LHCN-M2 (cell line): ENCODE measurements at regions not wholly inside any gene's neighbourhood (a gene's known extent, or its start where the extent isn't known, plus 50 kb on each side); places are given as distances from the start of the nearest gene placed in this dataset.

Experiments
- DNase-seq: peaks from one replicate; pipeline ENCODE4 v3.0.0-alpha.2; 2012; ENCODE audit warnings: low read depth

DNA sequence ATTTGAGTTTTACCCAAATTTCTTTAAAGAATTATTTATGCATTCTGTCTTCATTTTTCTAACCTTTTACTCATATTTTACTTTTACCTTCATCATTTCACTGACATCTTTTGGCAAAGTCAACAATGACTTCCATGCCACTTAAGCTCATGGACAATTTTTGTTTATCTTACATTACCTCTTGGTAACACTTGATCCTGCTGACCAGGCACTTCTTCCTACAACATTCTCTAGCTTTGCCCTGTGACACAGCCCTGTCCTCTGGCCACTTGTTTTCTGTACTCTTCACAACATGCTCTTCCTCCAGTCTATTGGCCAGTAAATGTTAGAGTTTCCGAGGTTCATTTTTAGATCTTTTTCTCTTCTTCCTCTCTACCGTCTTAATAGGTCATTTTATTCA is 377.2 kb downstream of the SUCLA2 start:
- DNase-seq: no peak

DNA sequence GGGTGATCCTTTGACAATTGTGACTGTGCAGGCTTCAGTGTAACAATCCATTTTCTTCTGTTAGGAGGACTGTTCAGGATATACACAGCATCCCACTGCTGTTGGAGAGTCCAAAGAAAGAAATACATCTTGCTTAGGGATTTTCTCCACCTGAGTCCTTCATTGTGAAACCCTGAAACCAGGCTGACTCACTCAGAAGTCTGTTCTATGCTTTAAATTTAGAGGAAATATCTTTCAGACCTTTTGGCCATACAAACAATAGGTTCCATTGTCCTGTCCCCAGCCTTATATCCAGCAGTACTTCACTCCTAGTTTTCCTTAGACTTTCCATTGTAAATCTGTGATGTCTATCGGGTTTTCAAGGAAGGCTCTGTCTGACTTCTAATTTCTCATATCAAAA is 379.1 kb downstream of the SUCLA2 start:
- DNase-seq: peak; percentile 47

DNA sequence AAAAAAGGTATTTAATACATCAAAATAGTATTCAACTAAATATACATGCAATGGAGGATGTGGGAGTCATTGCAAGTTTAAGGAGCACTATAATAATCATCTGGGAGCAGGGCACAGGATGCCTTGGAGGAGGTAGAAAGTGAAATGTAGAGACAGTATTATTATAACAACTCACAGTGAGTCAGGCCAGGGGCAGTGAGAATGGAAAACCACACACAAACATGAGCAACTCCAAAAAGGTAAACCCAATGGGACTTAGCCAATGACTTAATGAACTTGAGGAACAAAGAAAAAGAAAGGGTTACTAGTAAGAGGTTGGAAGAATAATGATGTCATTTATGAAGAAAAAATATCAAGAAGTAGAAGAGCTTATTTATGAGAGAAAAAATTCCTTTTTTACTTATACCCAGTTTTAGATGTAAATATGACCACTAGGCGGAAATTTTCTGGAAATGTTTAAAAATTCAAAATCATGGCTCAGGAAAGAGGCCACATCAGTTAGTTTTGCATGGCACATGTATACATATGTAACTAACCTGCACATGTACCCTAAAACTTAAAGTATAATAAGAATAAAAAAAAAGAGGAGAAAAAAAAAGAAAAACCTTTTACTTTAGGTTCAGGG is 389.3 kb downstream of the SUCLA2 start:
- DNase-seq: peak; percentile 70

GRCh38 chr13:47610687-47611086 is 390.4 kb downstream of the SUCLA2 start:
- no peak for DNase-seq

DNA sequence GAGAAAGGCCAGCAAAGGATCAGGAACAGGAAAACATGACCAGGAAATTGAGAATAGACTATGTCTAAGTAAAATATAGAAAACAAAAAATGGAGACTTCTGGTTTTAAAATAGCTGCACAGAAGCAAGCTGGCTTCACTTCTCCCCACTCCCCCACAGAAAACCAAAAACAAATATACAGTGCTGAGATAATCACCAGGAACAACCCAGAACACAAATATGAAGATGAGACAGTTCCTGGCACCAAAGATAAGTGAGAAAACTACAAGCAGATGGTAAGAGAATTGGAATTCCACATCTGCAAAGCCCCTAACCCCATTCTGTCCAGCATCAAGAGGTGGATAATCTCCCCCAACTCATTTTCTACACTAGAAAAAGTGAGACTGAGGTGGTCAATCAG is 397.7 kb downstream of the SUCLA2 start:
- no peak for DNase-seq

DNA sequence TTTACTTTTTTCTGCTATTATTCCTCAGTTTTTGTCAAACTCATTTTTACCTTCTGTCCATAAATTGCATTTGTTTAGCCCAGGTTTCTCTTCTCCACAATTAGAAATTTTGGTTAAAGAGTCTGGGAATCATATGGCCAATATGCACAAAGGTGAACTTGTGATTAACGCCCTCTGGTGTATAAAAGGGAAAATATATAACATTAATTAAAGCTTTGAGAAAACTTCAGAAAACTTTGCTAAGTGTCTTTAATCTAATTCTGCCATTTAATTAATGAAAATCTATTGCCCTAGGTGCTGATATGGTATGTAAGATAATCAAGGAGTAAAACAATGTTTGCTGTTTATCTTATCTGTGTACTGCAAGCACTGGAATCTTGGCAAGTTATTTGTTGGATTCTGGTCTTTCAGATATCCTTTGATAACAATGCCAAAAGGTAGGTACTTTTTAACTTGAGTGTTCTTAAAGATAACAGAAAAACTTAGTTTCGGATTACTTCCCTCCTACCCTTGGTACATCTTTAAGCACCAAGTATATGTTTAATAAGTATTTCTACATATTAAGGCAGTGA is 402.6 kb downstream of the SUCLA2 start:
- no peak for DNase-seq

DNA sequence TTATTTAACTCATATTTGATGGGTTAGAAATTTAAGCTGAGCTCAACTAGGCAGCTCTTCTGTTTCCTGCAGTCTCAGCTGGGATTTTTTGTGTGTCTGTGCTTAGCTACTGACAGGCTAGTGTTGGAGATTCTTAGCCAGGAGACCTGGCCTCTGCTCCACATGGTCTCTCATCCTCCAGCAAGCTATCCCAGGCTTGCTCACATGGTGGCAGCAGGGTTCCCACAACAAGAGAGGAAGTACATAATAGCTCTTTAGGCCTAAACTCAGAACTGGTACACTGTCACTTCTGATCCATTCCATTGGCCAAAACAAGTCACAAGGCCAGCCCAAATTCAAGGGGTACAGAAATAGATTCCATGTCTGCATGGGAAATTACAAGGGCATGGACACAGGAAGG is 406.2 kb downstream of the SUCLA2 start:
- peak; percentile 30 for DNase-seq

GRCh38 chr13:47592256-47592655 is 408.8 kb downstream of the SUCLA2 start:
- no peak for DNase-seq

- DNase-seq: no peak
Observed at GRCh38 chr13:47588676-47589075, 412.4 kb downstream of the SUCLA2 start.

GRCh38 chr13:47572375-47572774 is 428.7 kb downstream of the SUCLA2 start:
- DNase-seq: no peak

DNA sequence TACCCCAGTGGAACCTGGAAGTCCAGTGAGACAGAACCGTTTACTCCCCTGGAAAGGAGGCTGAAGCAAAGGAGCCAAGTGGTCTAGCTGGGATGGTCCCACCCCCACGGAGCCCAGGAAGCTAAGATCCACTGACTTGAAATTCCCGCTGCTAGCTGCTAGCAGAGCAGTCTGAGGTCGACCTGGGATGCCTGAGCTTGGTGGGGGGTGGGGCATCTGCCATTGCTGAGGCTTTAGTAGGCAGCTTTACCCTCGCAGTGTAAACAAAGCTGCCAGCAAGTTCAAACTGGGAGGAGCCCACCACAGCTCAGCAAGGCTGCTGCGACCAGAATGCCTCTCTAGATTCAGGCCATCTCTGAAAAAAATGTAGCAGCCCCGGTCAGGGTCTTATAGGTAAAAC is 437.0 kb downstream of the SUCLA2 start:
- no peak for DNase-seq

GRCh38 chr13:47556703-47557102 is 444.4 kb downstream of the SUCLA2 start:
- DNase-seq: no peak

DNA sequence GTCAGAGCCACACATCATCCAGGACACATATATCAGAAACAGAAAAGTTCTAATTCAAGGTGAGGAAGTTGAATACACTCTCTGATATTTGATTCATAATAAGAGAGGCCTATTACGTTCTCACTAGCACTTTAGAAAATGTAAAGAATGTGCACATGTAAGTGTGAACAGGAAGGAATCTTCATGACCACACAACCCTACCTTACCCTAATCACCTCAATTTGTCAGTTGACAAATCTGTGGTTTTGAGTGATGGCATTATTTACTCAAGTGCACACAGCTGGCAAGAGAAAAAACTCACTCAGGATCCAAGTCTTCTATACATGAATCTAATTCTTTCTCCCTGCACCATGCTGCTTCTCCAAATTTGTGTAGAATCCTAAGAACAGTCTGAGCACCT is 445.8 kb downstream of the SUCLA2 start:
- DNase-seq: peak; percentile 6

DNA sequence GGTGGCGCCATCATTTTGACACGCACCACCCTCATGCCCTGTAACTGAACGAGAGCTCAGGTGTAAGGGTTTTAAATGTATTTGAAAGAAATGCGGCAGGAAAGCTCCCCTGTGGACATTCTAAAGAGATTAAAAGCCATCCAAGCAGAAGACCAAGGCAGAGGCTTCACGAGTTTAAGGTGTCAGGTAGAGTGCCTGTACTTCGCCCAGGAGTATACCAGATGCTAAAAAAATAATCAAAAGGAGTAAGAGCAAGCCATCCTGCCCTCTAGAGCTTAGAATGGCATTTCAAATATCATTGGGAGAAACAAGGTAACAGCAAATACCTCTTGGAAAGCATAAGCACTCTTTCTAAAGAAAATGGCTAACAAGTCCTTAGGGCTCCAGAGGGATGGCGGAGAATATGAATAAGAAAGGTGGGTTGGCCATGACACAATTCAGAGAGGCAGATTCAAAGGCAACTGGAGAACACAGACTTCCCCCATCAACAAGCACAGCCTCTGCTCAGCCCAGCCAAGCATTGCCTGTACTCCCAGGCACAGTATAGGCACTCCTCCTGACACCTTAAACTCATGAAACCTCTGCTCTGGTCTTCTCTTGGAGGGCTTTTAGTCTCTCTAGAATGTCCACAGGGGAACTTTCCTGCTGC is 447.6 kb downstream of the SUCLA2 start:
- no peak for DNase-seq

DNA sequence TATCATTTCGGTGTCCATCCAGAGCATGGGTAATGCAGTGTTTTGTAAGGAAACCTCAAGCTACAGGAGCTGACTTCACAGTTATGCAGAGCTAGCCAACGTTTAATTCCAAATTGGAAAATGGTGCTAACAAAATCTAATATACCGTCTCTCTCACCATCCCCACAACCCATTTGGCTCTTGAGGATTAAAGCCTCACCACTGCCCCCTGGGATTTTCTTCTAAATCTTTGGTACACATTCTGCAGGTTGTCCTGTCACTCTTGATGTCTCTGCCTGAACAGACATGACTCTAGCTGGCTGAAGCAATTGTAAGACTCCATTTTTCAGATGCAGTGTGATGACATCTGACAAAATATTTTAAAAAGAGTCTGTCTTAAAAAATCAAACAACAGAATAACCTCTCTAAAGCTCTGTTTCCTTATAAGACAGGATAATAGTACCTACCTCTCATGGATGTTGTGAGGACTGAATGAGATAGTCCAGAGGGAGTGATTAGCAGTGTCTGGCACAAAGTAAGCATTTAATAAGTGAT is 451.8 kb downstream of the SUCLA2 start:
- DNase-seq: peak; percentile 48

DNA sequence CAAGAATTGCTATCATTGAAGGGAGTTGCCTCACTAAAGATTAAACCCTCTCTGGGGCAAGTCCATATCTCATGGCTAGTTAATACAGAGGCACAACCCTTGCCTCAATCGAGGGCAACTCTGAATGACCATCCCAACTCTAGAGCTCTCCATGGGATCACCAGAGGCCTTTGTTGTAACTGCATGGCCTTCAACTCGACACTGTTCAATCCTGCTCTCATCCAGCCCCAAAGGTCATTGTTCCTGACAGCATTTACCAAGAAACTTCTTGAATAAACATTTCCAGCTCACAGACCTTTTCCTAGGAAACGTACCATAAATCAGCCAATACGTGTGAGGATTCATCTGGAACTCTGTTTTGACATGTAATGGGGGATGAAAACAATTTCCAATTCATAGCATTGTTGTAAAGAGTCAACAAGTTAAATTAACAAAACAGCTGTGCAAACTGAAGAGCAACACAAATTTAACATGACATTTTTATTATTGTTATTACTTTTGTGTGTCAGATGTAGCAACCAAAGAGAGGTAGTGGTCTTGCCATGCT is 452.7 kb downstream of the SUCLA2 start:
- no peak for DNase-seq

DNA sequence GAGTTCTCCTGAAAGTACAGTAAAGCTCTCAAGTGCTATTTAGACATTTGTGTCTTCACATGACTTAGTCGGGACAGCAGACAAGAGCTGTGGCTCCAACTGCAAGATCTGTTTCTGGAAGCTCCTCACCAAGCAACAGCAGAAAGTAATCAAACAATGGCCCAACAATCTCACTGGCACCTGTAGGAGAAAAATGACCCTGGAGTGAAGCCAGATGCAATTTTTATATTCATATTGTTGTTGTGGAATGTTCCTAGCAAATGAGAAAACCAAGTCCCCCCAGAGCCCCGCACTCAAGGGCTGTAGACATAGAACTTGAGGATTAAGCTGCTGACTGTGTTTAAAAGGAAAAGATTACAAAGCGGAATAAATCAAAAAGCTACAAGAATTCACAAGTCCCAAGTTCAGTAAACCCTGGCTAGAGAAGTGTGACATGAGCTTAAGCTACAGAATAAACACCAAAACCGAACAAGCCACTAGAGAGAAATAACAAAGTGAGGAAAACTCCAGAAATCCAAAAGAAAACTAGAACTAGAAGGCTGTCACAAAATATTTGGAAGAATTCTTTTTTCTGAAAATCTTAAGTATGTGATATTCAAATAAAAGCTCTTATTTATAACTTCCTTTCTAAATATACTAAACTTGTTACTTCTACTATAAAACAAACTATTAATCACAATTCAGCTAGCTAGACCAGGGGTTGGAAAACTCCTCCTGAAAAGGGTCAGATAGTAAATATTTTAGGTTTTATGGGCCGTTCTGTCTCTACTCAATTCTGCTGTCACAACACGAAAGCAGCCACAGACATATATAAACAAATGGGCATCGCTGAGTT is 454.5 kb downstream of the SUCLA2 start:
- DNase-seq: peak; percentile 6

DNA sequence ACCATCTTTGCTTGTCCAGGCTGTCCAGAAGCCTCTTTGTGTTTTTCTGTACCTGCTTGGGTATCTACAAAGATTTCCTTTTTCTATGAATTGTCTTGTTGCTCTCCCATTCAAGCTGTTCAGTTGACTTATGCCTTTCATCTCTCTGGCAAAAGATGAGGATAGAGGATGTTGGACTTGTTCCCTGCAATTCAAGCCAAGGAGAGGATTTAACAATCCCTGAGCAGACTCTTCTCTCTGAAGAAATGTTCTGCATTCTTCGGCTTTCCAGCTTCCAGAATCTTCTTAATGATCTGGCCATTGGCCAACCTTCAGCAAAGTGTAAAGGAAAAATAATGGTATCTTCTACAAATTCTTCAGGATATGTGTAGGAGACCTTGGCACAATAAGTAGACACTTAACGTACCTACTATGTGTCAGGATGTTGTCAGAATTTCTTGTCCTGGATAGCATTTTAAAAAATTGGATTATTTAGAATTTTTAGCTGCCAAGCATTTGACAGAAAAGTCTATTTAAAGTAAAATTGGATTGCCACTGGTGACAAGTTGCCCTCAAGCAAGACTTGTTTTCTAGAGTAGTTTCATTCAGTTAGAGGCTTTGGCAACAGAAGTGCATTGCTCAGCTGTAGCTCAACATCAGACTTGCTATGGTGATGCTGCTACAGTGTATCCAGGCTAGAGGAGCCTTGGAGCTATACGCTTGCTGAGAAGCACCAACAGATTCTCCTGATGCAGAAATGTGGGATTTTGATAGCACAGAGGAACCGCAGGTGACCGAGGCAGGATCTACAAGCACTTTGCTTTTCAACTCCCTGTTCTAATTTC is 455.7 kb downstream of the SUCLA2 start:
- no peak for DNase-seq

GRCh38 chr13:47539317-47539716 is 461.8 kb downstream of the SUCLA2 start:
- DNase-seq: no peak

DNA sequence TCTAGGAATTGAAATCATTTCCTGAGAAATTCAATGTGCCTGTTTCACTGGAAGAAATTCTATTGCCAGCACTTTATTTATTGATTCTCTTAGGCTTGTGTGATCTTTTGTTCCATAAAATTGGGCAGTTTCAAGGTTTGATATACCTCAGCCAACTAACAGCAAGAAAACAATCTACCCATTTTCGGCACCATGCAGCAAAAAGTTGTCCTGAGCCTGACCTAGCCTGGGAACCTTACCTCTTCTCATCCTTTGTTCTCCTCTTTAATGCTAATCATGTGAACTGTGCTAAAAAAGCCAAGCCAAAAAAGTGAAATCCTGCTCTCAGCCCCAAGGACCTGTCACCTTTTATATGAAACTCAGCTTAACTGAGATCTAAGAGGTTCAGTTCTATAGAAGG is 477.3 kb downstream of the SUCLA2 start:
- no peak for DNase-seq

- peak; percentile 15 for DNase-seq
Observed at GRCh38 chr13:47521890-47522487, 479.1 kb downstream of the SUCLA2 start.
